NB4 (cell line): ENCODE measurements at regions not wholly inside any gene's neighbourhood (a gene's known extent, or its start where the extent isn't known, plus 50 kb on each side); places are given as distances from the start of the nearest gene placed in this dataset.

Source experiments
- DNase-seq: peaks from one replicate; pipeline ENCODE4 v3.0.0; 2010; ENCODE audit warnings: low read depth
- H3K4me3 ChIP-seq: one replicate; pipeline ENCODE4 v1.5.1; 2011; ENCODE audit warnings: mild to moderate bottlenecking, low read depth, low read length, moderate library complexity
- MYC ChIP-seq: IDR thresholded peaks from 2 replicates; pipeline ENCODE4 v1.6.1; 2011; ENCODE audit warnings: low read depth, low read length
- POLR2A ChIP-seq: IDR thresholded peaks from 2 replicates; pipeline ENCODE4 v1.6.1; 2011; ENCODE audit warnings: mild to moderate bottlenecking; ENCODE audit not compliant: insufficient read length; ENCODE audit errors: extremely low read depth
- TF ChIP-seq, protein P1 (sequence below): IDR thresholded peaks from 2 replicates; pipeline ENCODE4 v1.6.1; 2011; ENCODE audit warnings: low read depth, low read length
- TF ChIP-seq, protein P2 (sequence below): IDR thresholded peaks from one replicate; pipeline ENCODE4 v1.5.1; 2012; ENCODE audit warnings: low read depth, low read length

DNA sequence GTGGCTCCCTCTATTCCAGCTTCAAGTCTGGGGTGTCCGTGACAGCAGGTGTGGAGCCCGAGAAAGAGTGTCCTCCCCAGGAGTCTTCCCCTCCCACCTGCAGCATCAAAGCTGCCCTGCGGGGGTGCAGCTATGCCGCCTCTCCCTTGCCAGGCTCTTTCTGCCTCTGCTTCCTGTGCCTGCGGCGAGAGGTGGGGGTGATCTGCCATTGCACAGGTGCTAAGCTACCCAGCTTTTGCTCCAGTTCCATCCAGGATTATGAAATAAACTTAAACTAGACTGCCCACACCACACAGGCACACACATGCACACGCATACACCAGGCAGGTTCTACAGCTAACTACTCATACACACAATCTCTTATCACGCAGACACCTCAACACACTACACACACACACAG, 104.7 kb upstream of the CLDN10 start:
- no peak for DNase-seq
- TF ChIP-seq POLR2A = no peak
- TF ChIP-seq, protein P1, sequence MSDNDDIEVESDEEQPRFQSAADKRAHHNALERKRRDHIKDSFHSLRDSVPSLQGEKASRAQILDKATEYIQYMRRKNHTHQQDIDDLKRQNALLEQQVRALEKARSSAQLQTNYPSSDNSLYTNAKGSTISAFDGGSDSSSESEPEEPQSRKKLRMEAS = no peak
- no peak for TF ChIP-seq MYC
- TF ChIP-seq, protein P2, sequence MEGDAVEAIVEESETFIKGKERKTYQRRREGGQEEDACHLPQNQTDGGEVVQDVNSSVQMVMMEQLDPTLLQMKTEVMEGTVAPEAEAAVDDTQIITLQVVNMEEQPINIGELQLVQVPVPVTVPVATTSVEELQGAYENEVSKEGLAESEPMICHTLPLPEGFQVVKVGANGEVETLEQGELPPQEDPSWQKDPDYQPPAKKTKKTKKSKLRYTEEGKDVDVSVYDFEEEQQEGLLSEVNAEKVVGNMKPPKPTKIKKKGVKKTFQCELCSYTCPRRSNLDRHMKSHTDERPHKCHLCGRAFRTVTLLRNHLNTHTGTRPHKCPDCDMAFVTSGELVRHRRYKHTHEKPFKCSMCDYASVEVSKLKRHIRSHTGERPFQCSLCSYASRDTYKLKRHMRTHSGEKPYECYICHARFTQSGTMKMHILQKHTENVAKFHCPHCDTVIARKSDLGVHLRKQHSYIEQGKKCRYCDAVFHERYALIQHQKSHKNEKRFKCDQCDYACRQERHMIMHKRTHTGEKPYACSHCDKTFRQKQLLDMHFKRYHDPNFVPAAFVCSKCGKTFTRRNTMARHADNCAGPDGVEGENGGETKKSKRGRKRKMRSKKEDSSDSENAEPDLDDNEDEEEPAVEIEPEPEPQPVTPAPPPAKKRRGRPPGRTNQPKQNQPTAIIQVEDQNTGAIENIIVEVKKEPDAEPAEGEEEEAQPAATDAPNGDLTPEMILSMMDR = no peak
- no peak overlapping the region for H3K4me3 ChIP-seq

DNA sequence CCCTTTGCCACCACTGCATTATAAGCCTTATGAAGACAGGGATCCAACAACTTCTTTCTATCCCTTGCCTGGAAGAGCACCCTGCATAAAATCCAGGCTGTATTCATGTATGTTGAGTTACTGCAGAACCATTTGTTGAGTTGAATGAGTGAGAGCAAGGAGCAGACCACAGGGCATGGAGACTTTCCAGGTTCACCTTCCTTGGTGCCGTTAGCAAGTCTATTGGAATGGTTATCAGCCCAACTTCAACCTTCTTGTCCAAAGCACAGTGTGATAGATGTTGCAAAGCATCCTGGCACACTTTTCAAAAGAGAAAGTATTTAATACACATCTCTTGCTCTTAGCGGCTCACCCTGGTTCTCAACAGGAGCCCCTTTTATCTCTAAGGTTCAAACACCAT, 100.9 kb upstream of the CLDN10 start:
- no peak overlapping the region for H3K4me3 ChIP-seq
- TF ChIP-seq, protein P2 = no peak
- TF ChIP-seq MYC = no peak
- TF ChIP-seq, protein P1 = no peak
- no peak for TF ChIP-seq POLR2A
- DNase-seq = no peak

DNA sequence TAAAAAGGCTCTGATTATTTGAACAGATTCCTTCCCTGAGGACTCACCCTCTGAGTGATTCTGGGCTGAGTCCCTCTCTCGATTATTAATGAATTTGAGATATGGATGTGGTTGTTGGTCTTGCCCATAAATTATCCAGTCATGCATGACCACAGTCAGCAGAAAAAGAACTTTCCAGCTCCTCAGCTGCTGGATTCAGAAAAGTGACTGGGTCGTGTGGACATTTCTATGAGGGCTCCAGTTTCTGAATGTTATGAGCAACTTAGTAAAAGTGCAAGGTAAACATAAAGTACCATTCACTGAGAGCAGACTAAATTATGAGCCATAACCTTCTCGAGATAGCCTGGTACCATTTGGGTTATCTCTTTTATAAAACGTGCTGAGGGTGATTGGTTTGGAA, 100.1 kb upstream of the CLDN10 start:
- DNase-seq = no peak
- no peak overlapping the region for H3K4me3 ChIP-seq
- TF ChIP-seq MYC (no peak), POLR2A (no peak)
- TF ChIP-seq, protein P1 = no peak
- TF ChIP-seq, protein P2 = no peak

DNA sequence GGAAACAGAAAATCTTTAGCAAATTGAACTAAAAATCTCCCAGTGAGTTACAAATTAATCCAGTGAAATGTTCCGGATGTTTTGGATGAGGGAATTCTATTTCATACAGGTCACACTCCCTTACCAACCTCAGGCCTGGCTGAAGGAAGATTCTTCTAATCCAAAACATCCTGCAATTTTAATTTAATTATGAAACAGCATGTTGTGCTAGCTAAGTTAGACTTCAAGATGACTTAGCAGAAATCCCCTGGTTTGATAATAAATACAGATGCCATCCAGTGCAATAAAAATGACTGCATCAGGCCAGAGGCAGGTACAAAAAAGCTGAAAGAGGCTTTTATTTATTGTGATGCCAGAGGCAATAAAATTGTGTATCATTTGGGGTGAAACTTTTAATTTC, 96.7 kb upstream of the CLDN10 start:
- no peak overlapping the region for H3K4me3 ChIP-seq
- TF ChIP-seq, protein P1 = no peak
- TF ChIP-seq POLR2A (no peak), MYC (no peak)
- TF ChIP-seq, protein P2 = no peak
- no peak for DNase-seq

DNA sequence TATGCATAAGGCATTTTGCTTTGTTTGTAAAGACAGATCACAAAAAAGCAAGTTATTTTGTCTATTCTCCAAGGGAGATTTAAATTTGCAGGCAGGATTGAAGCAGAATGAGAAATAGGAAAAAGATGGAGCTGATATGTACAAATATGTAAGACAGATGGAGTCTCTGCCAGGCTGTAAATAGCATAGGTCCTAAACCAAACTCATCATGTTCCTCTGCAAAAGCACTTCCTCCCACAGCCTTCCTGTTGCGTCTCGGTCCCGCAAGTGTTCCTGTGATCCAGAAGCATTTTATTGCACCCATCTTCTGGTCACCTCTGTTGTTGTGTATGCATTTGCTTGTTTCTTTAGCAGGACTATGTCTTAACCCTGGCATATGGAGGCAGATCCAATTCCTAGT, 95.7 kb upstream of the CLDN10 start:
- no peak for TF ChIP-seq POLR2A
- no peak for TF ChIP-seq MYC
- TF ChIP-seq, protein P1 = no peak
- TF ChIP-seq, protein P2 = no peak
- H3K4me3 ChIP-seq = no peak overlapping the region
- DNase-seq = peak; percentile 15

DNA sequence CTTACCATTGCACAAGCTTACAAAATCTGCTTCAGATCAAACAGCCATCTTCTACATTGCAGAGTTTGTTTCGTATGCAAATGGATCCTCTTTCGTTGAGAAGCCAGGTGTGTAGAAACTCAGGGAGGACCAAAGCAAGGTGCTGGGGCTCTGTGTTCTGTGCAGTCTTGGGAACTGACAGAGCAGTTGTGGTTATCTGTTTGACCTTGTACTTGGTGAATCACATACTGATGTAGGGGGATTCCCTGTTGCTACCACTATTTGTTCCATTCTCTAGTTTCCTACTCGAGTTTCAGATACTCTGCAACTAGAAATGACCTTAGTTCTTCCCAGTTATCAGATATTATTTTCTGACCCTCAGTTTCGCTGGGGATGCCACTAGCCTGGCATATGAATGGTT, 95.2 kb upstream of the CLDN10 start:
- no peak for DNase-seq
- TF ChIP-seq, protein P2 = no peak
- no peak for TF ChIP-seq POLR2A
- TF ChIP-seq MYC = no peak
- TF ChIP-seq, protein P1 = no peak
- no peak overlapping the region for H3K4me3 ChIP-seq
